ENCODE measurements at regions not wholly inside any gene's neighbourhood (a gene's known extent, or its start where the extent isn't known, plus 50 kb on each side); places are given as distances from the start of the nearest gene placed in this dataset.
A peak's percentile ranks its signal among the peaks of the same experiment; 100 is the strongest.

- TF ChIP-seq CREB1 (CRISPR knock-in tag; IDR thresholded peaks at IDR 0.05; ENCODE audit: low read depth) (no peak), POLR2AphosphoS5 (IDR thresholded peaks at IDR 0.05; ENCODE audit: low read depth) (no peak), STAT1 (IDR thresholded peaks at IDR 0.05; ENCODE audit: unreplicated experiment) (no peak), NANOG (IDR thresholded peaks at IDR 0.05; ENCODE audit: borderline replicate concordance) (no peak), ZNF462 (CRISPR knock-in tag; IDR thresholded peaks at IDR 0.05) (no peak), CTCF (conservative IDR thresholded peaks at IDR 0.05; ENCODE audit: low read depth in 2 of 2) (no peak), EZH2phosphoT487 (IDR thresholded peaks at IDR 0.05; ENCODE audit: unreplicated experiment) (no peak)
- Histone ChIP-seq H3K4me3 (peak overlapping the region; percentile 71), H3K4me2 (peak overlapping the region; percentile 92), H3F3A (replicated peaks; ENCODE audit: low read depth) (no peaks in the 10 kb centered on the region), H2AFZ (peak overlapping the region; percentile 93), H3K9me2 (ENCODE audit: insufficient read depth) (peaks cover 10% of the 10 kb centered on the region; the same call in 1 of the 2 replicates), H3K27me3 (ENCODE audit: insufficient read depth) (peaks cover 14% of the 10 kb centered on the region), H3K27ac (ENCODE audit: low read depth) (no peak overlapping the region), H4K20me1 (replicated peaks; ENCODE audit: insufficient read depth) (no peaks in the 10 kb centered on the region), H3K79me2 (replicated peaks; ENCODE audit: insufficient read depth) (no peaks in the 10 kb centered on the region), H3K36me3 (ENCODE audit: insufficient read depth) (no peaks in the 10 kb centered on the region), H3K4me1 (ENCODE audit: insufficient read depth) (no peaks in the 10 kb centered on the region)
- peak; percentile 94 for ATAC-seq
- Mint-ChIP-seq H3K27ac (no peak overlapping the region), H3K9me3 (no peaks in the 10 kb centered on the region), H3K4me3 (peak overlapping the region; percentile 65), H3K4me1 (0 out of 3 replicates have a peak, but pooled peaks cover 2% of the 10 kb centered on the region), H3K36me3 (ENCODE audit: low read depth) (no peaks in the 10 kb centered on the region), H3K27me3 (ENCODE audit: insufficient read depth, low read depth, poor library complexity) (peaks cover 13% of the 10 kb centered on the region)
- peak; percentile 89 for DNase-seq (ENCODE audit: low spot score)
Observed at GRCh38 chr18:75915941-75916623, 488.6 kb upstream of the SMIM21 start.

All from GM23338 (cell line).